ENCODE measurements at regions not wholly inside any gene's neighbourhood (a gene's known extent, or its start where the extent isn't known, plus 50 kb on each side); places are given as distances from the start of the nearest gene placed in this dataset.

DNA sequence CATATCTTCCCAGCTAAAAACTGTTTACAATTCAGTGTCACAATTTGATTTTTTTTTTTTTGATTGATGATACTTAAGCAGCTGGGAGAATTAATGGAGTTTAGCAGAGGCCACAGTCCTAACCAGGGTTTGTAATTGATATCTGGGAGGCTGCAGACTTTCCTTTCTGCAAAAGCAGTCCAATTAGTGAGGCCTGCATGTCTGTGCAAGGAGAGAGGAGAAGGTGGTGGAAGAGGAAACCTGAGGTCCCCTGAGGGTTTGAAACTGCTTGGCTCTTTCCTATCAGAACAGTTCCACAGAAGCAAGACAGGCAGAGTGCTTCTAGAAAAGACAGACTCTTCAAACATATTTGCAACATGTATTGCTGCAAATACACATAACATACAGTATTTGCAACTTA is 160.8 kb upstream of the KRR1 start:
- TF ChIP-seq, protein P1, sequence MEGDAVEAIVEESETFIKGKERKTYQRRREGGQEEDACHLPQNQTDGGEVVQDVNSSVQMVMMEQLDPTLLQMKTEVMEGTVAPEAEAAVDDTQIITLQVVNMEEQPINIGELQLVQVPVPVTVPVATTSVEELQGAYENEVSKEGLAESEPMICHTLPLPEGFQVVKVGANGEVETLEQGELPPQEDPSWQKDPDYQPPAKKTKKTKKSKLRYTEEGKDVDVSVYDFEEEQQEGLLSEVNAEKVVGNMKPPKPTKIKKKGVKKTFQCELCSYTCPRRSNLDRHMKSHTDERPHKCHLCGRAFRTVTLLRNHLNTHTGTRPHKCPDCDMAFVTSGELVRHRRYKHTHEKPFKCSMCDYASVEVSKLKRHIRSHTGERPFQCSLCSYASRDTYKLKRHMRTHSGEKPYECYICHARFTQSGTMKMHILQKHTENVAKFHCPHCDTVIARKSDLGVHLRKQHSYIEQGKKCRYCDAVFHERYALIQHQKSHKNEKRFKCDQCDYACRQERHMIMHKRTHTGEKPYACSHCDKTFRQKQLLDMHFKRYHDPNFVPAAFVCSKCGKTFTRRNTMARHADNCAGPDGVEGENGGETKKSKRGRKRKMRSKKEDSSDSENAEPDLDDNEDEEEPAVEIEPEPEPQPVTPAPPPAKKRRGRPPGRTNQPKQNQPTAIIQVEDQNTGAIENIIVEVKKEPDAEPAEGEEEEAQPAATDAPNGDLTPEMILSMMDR (IDR thresholded peaks at IDR 0.05; ENCODE audit: low read depth, low read length): no peak
- no peak for TF ChIP-seq EZH2phosphoT487 (IDR thresholded peaks at IDR 0.05; ENCODE audit: low read depth)
